Choroid plexus epithelial cell (primary cell): ENCODE measurements at regions not wholly inside any gene's neighbourhood (a gene's known extent, or its start where the extent isn't known, plus 50 kb on each side); places are given as distances from the start of the nearest gene placed in this dataset.
"Not testable (repeated sequence)": the region's sequence is repeated elsewhere in the genome, so short reads cannot be mapped to it uniquely, and the experiment has no call there.

Experiments used
- DNase-seq: peaks from one replicate; pipeline ENCODE4 v3.0.0-alpha.2; 2010; ENCODE audit warnings: low read depth
- H3K4me3 ChIP-seq: 2 replicates; pipeline ENCODE4 v1.5.1; 2011; ENCODE audit warnings: low read depth, mild to moderate bottlenecking, control low read depth, low read length, moderate library complexity
- CTCF ChIP-seq: conservative IDR thresholded peaks from 2 replicates; pipeline ENCODE4 v1.5.1; 2011; ENCODE audit warnings: low read depth, mild to moderate bottlenecking, control low read depth, inconsistent platforms, low read length, moderate library complexity

- TF ChIP-seq CTCF = no peak
- no peak overlapping the region for H3K4me3 ChIP-seq
- no peak for DNase-seq
These were observed 450.7 kb upstream of the ZP4 start for GRCh38 chr1:238341395-238341794.

GRCh38 chr1:238340989-238341388 lies 450.3 kb upstream of the ZP4 start:
- no peak for TF ChIP-seq CTCF
- DNase-seq = no peak
- no peak overlapping the region for H3K4me3 ChIP-seq

DNA sequence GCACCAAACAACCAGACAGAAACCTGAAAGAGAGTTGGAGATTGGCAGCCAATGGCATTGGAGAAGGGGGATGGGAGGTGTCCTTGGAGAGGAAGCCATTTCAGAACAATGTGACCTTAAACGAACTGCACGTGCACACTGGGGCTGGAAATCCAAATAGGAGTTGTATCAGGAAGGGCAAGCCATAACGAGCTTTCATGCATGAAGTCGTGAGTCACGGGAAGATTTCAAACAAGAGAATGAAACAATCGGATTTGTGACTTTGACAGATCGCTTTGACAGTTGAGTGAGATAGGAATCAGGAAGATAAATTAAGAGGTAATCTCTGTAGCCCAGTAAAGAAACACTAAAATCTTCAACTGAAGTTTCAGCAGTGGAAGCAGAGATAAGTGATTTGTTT lies 445.8 kb upstream of the ZP4 start:
- no peak for TF ChIP-seq CTCF
- H3K4me3 ChIP-seq = no peak overlapping the region
- DNase-seq = no peak

DNA sequence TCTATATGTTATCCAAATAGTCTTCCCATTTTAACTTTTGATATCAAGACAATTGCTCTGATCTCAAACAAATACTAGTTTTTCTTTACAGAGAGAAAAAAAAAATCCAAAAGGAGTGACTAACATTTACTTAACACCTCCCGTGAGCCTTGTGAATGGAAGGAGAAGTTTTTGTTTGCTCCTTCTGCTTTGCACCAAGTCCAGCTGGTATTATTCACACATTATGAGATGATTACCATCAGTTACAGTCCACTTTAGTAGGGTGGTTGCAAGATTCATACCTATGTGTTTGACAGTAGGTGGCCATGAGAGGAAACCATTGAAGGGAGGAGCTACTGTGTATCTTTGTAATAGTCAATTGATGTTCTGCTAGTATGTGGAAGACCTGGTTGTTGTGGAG lies 443.4 kb upstream of the ZP4 start:
- H3K4me3 ChIP-seq = no peak overlapping the region
- DNase-seq = no peak
- no peak for TF ChIP-seq CTCF

- TF ChIP-seq CTCF = no peak
- DNase-seq = no peak
- H3K4me3 ChIP-seq = no peak overlapping the region
These were observed 440.8 kb upstream of the ZP4 start for GRCh38 chr1:238331557-238331956.

DNA sequence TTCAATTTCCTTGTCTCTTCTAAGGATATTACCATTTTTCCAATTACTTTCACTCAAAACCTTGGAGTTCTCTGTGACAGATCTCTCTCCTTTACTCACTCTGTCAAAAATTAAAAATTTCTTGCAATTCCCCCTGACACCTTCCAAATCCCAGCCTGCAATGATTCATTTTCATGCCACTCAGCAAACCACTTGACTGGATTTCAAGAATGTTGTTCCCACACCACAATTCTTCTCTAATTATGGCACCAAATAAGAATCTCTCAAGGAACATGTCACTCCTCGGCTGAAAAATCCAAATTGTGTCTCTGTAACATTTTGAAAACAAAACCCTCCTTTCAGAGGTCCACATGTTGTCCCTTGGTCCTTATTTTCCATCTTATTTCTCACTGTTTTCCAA lies 438.9 kb upstream of the ZP4 start:
- no peak for TF ChIP-seq CTCF
- no peak overlapping the region for H3K4me3 ChIP-seq
- DNase-seq = no peak

DNA sequence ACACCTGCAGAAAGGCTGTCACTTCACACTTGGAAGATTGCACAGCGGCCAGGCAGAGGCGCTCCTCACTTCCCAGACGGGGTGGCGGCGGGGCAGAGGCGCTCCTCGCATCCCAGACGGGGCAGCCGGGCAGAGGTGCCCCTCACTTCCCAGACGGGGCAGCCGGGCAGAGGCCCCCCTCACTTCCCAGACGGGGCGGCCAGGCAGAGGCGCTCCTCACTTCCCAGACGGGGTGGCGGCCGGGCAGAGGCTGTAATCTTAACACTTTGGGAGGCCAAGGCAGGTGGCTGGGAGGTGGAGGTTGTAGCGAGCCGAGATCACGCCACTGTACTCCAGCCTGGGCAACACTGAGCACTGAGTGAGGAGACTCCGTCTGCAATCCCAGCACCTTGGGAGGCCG lies 436.3 kb upstream of the ZP4 start:
- not testable (repeated sequence) for H3K4me3 ChIP-seq, DNase-seq

DNA sequence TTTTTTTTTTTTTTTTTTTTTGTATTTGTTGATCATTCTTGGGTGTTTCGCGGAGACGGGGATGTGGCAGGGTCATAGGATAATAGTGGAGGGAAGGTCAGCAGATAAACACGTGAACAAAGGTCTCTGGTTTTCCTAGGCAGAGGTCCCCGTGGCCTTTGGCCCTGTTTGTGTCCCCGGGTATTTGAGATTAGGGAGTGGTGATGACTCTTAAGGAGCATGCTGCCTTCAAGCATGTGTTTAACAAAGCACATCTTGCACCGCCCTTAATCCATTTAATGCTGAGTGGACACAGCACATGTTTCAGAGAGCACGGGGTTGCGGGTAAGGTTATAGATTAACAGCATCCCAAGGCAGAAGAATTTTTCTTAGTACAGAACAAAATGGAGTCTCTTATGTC lies 435.8 kb upstream of the ZP4 start:
- DNase-seq, H3K4me3 ChIP-seq: not testable (repeated sequence)
